IMR-90 (cell line): ENCODE measurements at regions not wholly inside any gene's neighbourhood (a gene's known extent, or its start where the extent isn't known, plus 50 kb on each side); places are given as distances from the start of the nearest gene placed in this dataset.

Experiments
- CEBPB ChIP-seq: IDR thresholded peaks from 2 replicates; pipeline ENCODE4 v1.6.1; 2012; ENCODE audit warnings: low read depth, low read length, improper control_type of control experiment
- CTCF ChIP-seq: conservative IDR thresholded peaks from 2 replicates; pipeline ENCODE4 v1.5.1; 2012; ENCODE audit warnings: mild to moderate bottlenecking, low read depth, low read length, improper control_type of control experiment
- ELK1 ChIP-seq: fragments of 150-350 bp; IDR thresholded peaks from 2 replicates; pipeline ENCODE4 v1.6.1; 2016; ENCODE audit warnings: low read depth, mild to moderate bottlenecking, low read length, moderate library complexity, borderline replicate concordance
- MAFK ChIP-seq: IDR thresholded peaks from 2 replicates; pipeline ENCODE4 v1.6.1; 2012; ENCODE audit warnings: low read depth, low read length, improper control_type of control experiment
- NFE2L2 ChIP-seq: fragments of 150-350 bp; IDR thresholded peaks from 2 replicates; pipeline ENCODE4 v1.6.1; 2016; ENCODE audit warnings: low read depth, mild to moderate bottlenecking, low read length
- POLR2A ChIP-seq: IDR thresholded peaks from 2 replicates; pipeline ENCODE4 v1.6.1; 2012; ENCODE audit warnings: mild to moderate bottlenecking, low read depth, low read length
- RAD21 ChIP-seq: IDR thresholded peaks from 2 replicates; pipeline ENCODE4 v1.6.1; 2012; ENCODE audit warnings: low read length, improper control_type of control experiment
- RCOR1 ChIP-seq: IDR thresholded peaks from 2 replicates; pipeline ENCODE4 v1.6.1; 2012; ENCODE audit warnings: mild to moderate bottlenecking, low read length, improper control_type of control experiment; ENCODE audit not compliant: insufficient replicate concordance
- SMC3 ChIP-seq: fragments of 150-350 bp; IDR thresholded peaks from 2 replicates; pipeline ENCODE4 v1.6.1; 2016; ENCODE audit warnings: low read depth, mild to moderate bottlenecking, antibody characterized with exemption, low read length, moderate library complexity

- TF ChIP-seq MAFK = no peak
- no peak for TF ChIP-seq CTCF
- TF ChIP-seq RCOR1 = no peak
- TF ChIP-seq CEBPB = no peak
- no peak for TF ChIP-seq POLR2A
- TF ChIP-seq RAD21 = no peak
- TF ChIP-seq ELK1 = no peak
- TF ChIP-seq NFE2L2 = no peak
- no peak for TF ChIP-seq SMC3
Measured at GRCh38 chr4:89447543-89447942, 139.9 kb upstream of the GPRIN3 start.
